ENCODE measurements at regions not wholly inside any gene's neighbourhood (a gene's known extent, or its start where the extent isn't known, plus 50 kb on each side); places are given as distances from the start of the nearest gene placed in this dataset.

DNA sequence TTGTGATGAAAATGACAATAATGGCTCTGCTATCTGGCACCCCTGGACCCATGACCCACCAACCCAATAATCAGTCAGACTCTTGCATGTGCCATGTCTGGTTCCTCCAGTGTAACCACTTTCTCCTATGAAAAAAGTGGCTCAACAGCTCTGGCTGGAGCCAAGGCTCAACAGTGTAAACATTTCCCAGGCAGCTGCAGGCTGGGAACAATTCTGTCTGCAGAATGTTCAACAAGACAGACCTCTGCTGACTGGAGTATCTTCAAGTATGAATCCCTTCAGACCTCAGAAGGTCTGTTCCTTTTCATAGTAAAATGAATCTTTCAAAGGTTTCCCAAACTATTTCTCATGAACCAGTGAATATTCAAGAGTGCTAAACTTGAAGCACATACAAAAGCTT, 410.1 kb upstream of the HTR2A start (continued):
- TF ChIP-seq, protein P1, sequence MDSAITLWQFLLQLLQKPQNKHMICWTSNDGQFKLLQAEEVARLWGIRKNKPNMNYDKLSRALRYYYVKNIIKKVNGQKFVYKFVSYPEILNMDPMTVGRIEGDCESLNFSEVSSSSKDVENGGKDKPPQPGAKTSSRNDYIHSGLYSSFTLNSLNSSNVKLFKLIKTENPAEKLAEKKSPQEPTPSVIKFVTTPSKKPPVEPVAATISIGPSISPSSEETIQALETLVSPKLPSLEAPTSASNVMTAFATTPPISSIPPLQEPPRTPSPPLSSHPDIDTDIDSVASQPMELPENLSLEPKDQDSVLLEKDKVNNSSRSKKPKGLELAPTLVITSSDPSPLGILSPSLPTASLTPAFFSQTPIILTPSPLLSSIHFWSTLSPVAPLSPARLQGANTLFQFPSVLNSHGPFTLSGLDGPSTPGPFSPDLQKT (IDR thresholded peaks at IDR 0.05; ENCODE audit: borderline replicate concordance, low read depth, low read length) = no peak
- no peak for TF ChIP-seq ZNF394 (tag by site-specific recombination; IDR thresholded peaks at IDR 0.05; ENCODE audit: borderline replicate concordance)
- TF ChIP-seq ZFP41 (tag by site-specific recombination; IDR thresholded peaks at IDR 0.05; ENCODE audit: borderline replicate concordance) = no peak
- TF ChIP-seq KLF1 (tag by site-specific recombination; IDR thresholded peaks at IDR 0.05) = no peak
- TF ChIP-seq ZNF677 (tag by site-specific recombination; IDR thresholded peaks at IDR 0.05) = no peak
- TF ChIP-seq HOXA7 (CRISPR knock-in tag; IDR thresholded peaks at IDR 0.05; ENCODE audit: borderline replicate concordance) = no peak
- no peak for TF ChIP-seq ZNF571 (tag by site-specific recombination; IDR thresholded peaks at IDR 0.05)
- no peak for TF ChIP-seq ZNF2 (tag by site-specific recombination; IDR thresholded peaks at IDR 0.05)
- TF ChIP-seq ZNF621 (tag by site-specific recombination; IDR thresholded peaks at IDR 0.05) = no peak
- TF ChIP-seq, protein P2, sequence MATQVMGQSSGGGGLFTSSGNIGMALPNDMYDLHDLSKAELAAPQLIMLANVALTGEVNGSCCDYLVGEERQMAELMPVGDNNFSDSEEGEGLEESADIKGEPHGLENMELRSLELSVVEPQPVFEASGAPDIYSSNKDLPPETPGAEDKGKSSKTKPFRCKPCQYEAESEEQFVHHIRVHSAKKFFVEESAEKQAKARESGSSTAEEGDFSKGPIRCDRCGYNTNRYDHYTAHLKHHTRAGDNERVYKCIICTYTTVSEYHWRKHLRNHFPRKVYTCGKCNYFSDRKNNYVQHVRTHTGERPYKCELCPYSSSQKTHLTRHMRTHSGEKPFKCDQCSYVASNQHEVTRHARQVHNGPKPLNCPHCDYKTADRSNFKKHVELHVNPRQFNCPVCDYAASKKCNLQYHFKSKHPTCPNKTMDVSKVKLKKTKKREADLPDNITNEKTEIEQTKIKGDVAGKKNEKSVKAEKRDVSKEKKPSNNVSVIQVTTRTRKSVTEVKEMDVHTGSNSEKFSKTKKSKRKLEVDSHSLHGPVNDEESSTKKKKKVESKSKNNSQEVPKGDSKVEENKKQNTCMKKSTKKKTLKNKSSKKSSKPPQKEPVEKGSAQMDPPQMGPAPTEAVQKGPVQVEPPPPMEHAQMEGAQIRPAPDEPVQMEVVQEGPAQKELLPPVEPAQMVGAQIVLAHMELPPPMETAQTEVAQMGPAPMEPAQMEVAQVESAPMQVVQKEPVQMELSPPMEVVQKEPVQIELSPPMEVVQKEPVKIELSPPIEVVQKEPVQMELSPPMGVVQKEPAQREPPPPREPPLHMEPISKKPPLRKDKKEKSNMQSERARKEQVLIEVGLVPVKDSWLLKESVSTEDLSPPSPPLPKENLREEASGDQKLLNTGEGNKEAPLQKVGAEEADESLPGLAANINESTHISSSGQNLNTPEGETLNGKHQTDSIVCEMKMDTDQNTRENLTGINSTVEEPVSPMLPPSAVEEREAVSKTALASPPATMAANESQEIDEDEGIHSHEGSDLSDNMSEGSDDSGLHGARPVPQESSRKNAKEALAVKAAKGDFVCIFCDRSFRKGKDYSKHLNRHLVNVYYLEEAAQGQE (tag by site-specific recombination; IDR thresholded peaks at IDR 0.05) = no peak
- TF ChIP-seq, protein P3, sequence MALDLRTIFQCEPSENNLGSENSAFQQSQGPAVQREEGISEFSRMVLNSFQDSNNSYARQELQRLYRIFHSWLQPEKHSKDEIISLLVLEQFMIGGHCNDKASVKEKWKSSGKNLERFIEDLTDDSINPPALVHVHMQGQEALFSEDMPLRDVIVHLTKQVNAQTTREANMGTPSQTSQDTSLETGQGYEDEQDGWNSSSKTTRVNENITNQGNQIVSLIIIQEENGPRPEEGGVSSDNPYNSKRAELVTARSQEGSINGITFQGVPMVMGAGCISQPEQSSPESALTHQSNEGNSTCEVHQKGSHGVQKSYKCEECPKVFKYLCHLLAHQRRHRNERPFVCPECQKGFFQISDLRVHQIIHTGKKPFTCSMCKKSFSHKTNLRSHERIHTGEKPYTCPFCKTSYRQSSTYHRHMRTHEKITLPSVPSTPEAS (tag by site-specific recombination; IDR thresholded peaks at IDR 0.05) = no peak
- TF ChIP-seq ZNF560 (tag by site-specific recombination; IDR thresholded peaks at IDR 0.05; ENCODE audit: borderline replicate concordance) = no peak
- no peak for TF ChIP-seq ZNF16 (tag by site-specific recombination; IDR thresholded peaks at IDR 0.05; ENCODE audit: low read depth)

DNA sequence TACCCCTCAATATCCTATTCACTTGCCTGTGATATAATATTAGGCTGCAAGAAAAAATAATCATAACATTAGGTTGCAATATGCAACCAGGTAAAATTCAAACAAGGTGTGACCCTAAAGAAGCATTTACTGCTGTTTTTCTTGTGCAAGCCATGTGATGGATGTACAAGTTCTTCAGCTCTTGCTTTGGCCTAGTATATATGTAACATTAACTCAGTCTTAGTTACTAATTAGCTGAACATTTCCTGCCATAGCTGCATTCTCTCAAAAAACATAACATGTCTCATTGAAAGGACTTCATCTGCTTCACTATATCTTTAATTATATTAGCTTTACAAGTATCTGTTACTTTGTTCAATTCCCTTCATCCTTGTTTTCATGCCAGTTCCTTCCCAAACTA, 406.8 kb upstream of the HTR2A start:
- Histone ChIP-seq H3K9me3 (ENCODE audit: control insufficient read depth, insufficient read depth, low read depth, low read length) (no peaks in the 10 kb centered on the region), H3K4me1 (ENCODE audit: control insufficient read depth, insufficient read depth, low read length) (no peaks in the 10 kb centered on the region), H3K36me3 (ENCODE audit: control insufficient read depth in 2 of 2, insufficient read depth in 1 of 2, low read length in 2 of 2) (no peaks in the 10 kb centered on the region), H3K4me3 (ENCODE audit: low read depth, low read length) (no peak overlapping the region), H3K27ac (ENCODE audit: extremely low read depth, low read depth, low read length) (no peak overlapping the region)
- CTCF ChIA-PET = no interaction called here
- no peak for TF ChIP-seq ZNF530 (tag by site-specific recombination; IDR thresholded peaks at IDR 0.05; ENCODE audit: low read depth)
- no peak for TF ChIP-seq ZNF423 (tag by site-specific recombination; IDR thresholded peaks at IDR 0.05)
- no peak for TF ChIP-seq OVOL3 (tag by site-specific recombination; IDR thresholded peaks at IDR 0.05)
- TF ChIP-seq, protein P4, sequence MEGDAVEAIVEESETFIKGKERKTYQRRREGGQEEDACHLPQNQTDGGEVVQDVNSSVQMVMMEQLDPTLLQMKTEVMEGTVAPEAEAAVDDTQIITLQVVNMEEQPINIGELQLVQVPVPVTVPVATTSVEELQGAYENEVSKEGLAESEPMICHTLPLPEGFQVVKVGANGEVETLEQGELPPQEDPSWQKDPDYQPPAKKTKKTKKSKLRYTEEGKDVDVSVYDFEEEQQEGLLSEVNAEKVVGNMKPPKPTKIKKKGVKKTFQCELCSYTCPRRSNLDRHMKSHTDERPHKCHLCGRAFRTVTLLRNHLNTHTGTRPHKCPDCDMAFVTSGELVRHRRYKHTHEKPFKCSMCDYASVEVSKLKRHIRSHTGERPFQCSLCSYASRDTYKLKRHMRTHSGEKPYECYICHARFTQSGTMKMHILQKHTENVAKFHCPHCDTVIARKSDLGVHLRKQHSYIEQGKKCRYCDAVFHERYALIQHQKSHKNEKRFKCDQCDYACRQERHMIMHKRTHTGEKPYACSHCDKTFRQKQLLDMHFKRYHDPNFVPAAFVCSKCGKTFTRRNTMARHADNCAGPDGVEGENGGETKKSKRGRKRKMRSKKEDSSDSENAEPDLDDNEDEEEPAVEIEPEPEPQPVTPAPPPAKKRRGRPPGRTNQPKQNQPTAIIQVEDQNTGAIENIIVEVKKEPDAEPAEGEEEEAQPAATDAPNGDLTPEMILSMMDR (tag by site-specific recombination; IDR thresholded peaks at IDR 0.05) = no peak
- TF ChIP-seq WT1 (tag by site-specific recombination; IDR thresholded peaks at IDR 0.05) = no peak
- no peak for TF ChIP-seq ZNF549 (tag by site-specific recombination; IDR thresholded peaks at IDR 0.05)
- TF ChIP-seq ZNF510 (tag by site-specific recombination; IDR thresholded peaks at IDR 0.05; ENCODE audit: insufficient replicate concordance) = no peak
- TF ChIP-seq, protein P2 (tag by site-specific recombination; IDR thresholded peaks at IDR 0.05) = no peak
- POLR2A ChIA-PET = no interaction called here
